Neutrophil (primary cell): ENCODE measurements at regions not wholly inside any gene's neighbourhood (a gene's known extent, or its start where the extent isn't known, plus 50 kb on each side); places are given as distances from the start of the nearest gene placed in this dataset.

ENCODE experiments used
- H3K27ac ChIP-seq: fragments of 200-600 bp; sonication (generic); 2 replicates; pipeline ENCODE4 v1.5.1; 2016; ENCODE audit warnings: mild to moderate bottlenecking, moderate library complexity
- H3K27me3 ChIP-seq: fragments of 200-600 bp; sonication (generic); 2 replicates; pipeline ENCODE4 v1.6.0; 2016; ENCODE audit warnings: mild to moderate bottlenecking
- H3K36me3 ChIP-seq: fragments of 200-600 bp; sonication (generic); 2 replicates; pipeline ENCODE4 v1.5.1; 2017
- H3K4me1 ChIP-seq, 2 experiments: fragments of 200-600 bp in 1 of 2; sonication (generic) in 1 of 2; 1 replicate in 1 of 2; 2 replicates in 1 of 2; pipeline versions ENCODE4 v1.5.1 to v1.6.1; 2013 to 2016; ENCODE audit warnings: low read depth in 1 of 2, low read length in 1 of 2, mild to moderate bottlenecking in 1 of 2, moderate library complexity in 1 of 2; ENCODE audit not compliant: control insufficient read depth in 1 of 2, insufficient read depth in 1 of 2
- H3K4me3 ChIP-seq, 2 experiments: fragments of 200-600 bp in 1 of 2; sonication (generic) in 1 of 2; 1 replicate in 1 of 2; 2 replicates in 1 of 2; pipeline ENCODE4 v1.5.1; 2013 to 2016; ENCODE audit warnings: low read depth in 1 of 2, low read length in 1 of 2, mild to moderate bottlenecking in 1 of 2, moderate library complexity in 1 of 2
- H3K9me3 ChIP-seq: fragments of 200-600 bp; sonication (generic); 2 replicates; pipeline ENCODE4 v1.5.1; 2016
- CTCF ChIP-seq: fragments of 200-600 bp; sonication (generic); IDR thresholded peaks from 2 replicates; pipeline ENCODE4 v1.5.1; 2016; ENCODE audit warnings: antibody characterized with exemption

- Histone ChIP-seq H3K36me3 (no peaks in the 10 kb centered on the region), H3K27ac (no peak overlapping the region)
Measured at GRCh38 chr17:72244956-72245355, 124.1 kb downstream of the SOX9 start.

GRCh38 chr17:72249441-72249840, 128.6 kb downstream of the SOX9 start:
- Histone ChIP-seq H3K36me3 (no peaks in the 10 kb centered on the region), H3K9me3 (no peaks in the 10 kb centered on the region), H3K27ac (no peak overlapping the region), H3K4me3 (no peak overlapping the region), H3K4me1 (no peaks in the 10 kb centered on the region), H3K27me3 (no peaks in the 10 kb centered on the region)
- no peak for TF ChIP-seq CTCF

More at GRCh38 chr17:72244956-72245355, 124.1 kb downstream of the SOX9 start:
- no peak overlapping the region for H3K4me3 ChIP-seq
- no peaks in the 10 kb centered on the region for H3K27me3 ChIP-seq
- no peak for TF ChIP-seq CTCF
- no peaks in the 10 kb centered on the region for H3K4me1 ChIP-seq
- H3K9me3 ChIP-seq, result no peaks in the 10 kb centered on the region

- Histone ChIP-seq H3K4me1 (no peaks in the 10 kb centered on the region), H3K27ac (no peak overlapping the region), H3K9me3 (no peaks in the 10 kb centered on the region), H3K36me3 (no peaks in the 10 kb centered on the region), H3K4me3 (no peak overlapping the region), H3K27me3 (no peaks in the 10 kb centered on the region)
- no peak for TF ChIP-seq CTCF
Measured at GRCh38 chr17:72250206-72250605, 129.4 kb downstream of the SOX9 start.

GRCh38 chr17:72253597-72253996, 132.8 kb downstream of the SOX9 start:
- no peak for TF ChIP-seq CTCF
- H3K27me3 ChIP-seq, result no peaks in the 10 kb centered on the region
- H3K27ac ChIP-seq, result no peak overlapping the region
- no peaks in the 10 kb centered on the region for H3K9me3 ChIP-seq
- no peak overlapping the region for H3K4me3 ChIP-seq
- H3K4me1 ChIP-seq, result no peaks in the 10 kb centered on the region
- H3K36me3 ChIP-seq, result no peaks in the 10 kb centered on the region

GRCh38 chr17:72254808-72255449, 134.1 kb downstream of the SOX9 start:
- no peak for TF ChIP-seq CTCF
- no peak overlapping the region for H3K27ac ChIP-seq
- H3K4me1 ChIP-seq, result no peaks in the 10 kb centered on the region
- no peaks in the 10 kb centered on the region for H3K27me3 ChIP-seq
- no peaks in the 10 kb centered on the region for H3K36me3 ChIP-seq
- H3K4me3 ChIP-seq, result no peak overlapping the region
- no peaks in the 10 kb centered on the region for H3K9me3 ChIP-seq
